Astrocyte of the spinal cord (primary cell): ENCODE measurements at regions not wholly inside any gene's neighbourhood (a gene's known extent, or its start where the extent isn't known, plus 50 kb on each side); places are given as distances from the start of the nearest gene placed in this dataset.

Experiments used
- DNase-seq: peaks from one replicate; pipeline ENCODE4 v3.0.0; 2011; ENCODE audit warnings: low read depth, low spot score
- H3K4me3 ChIP-seq: 2 replicates; pipeline ENCODE4 v1.5.1; 2011; ENCODE audit warnings: low read depth, mild to moderate bottlenecking, low read length, moderate library complexity
- CTCF ChIP-seq: IDR thresholded peaks from 2 replicates; pipeline ENCODE4 v1.5.1; 2012; ENCODE audit warnings: low read depth, mild to moderate bottlenecking, low read length, inconsistent platforms
- in situ Hi-C: cut with HindIII; loops from 2 replicates; pipeline ENCODE4 v1.10.0; 2017; ENCODE audit warnings: low sequenced_read_pairs

- TF ChIP-seq CTCF: no peak
- in situ Hi-C loops: no loop called here
- DNase-seq: no peak
- no peak overlapping the region for H3K4me3 ChIP-seq
Observed at GRCh38 chr12:13348464-13348863, 151.9 kb downstream of the EMP1 start.

GRCh38 chr12:13347241-13348043, 150.9 kb downstream of the EMP1 start:
- in situ Hi-C loops: no loop called here
- peak; percentile 71 for DNase-seq
- peak; percentile 16 for TF ChIP-seq CTCF

GRCh38 chr12:13345722-13346121, 149.2 kb downstream of the EMP1 start:
- no peak for DNase-seq
- TF ChIP-seq CTCF: no peak
- H3K4me3 ChIP-seq: no peak overlapping the region
- in situ Hi-C loops: no loop called here

More at GRCh38 chr12:13347241-13348043, 150.9 kb downstream of the EMP1 start:
- no peak overlapping the region for H3K4me3 ChIP-seq

- in situ Hi-C loops: no loop called here
- no peak overlapping the region for H3K4me3 ChIP-seq
- no peak for DNase-seq
- TF ChIP-seq CTCF: no peak
Observed at GRCh38 chr12:13343375-13343774, 146.8 kb downstream of the EMP1 start.

GRCh38 chr12:13342971-13343370, 146.4 kb downstream of the EMP1 start:
- in situ Hi-C loops: no loop called here
- peak; percentile 58 for DNase-seq
- H3K4me3 ChIP-seq: no peak overlapping the region
- no peak for TF ChIP-seq CTCF

GRCh38 chr12:13340149-13340548, 143.6 kb downstream of the EMP1 start:
- no peak for TF ChIP-seq CTCF
- no peak for DNase-seq
- in situ Hi-C loops: no loop called here
- no peak overlapping the region for H3K4me3 ChIP-seq
